ENCODE measurements at regions not wholly inside any gene's neighbourhood (a gene's known extent, or its start where the extent isn't known, plus 50 kb on each side); places are given as distances from the start of the nearest gene placed in this dataset.

- Histone ChIP-seq H3K23ac (ENCODE audit: insufficient read length, low read depth, low read length) (no peak overlapping the region), H3K79me1 (ENCODE audit: insufficient read depth, low read depth, low read length, poor library complexity, severe bottlenecking) (no peaks in the 10 kb centered on the region), H3K9me3 (ENCODE audit: control insufficient read depth, low read depth, low read length) (no peaks in the 10 kb centered on the region), H3K4me1 (ENCODE audit: insufficient read depth, low read length) (no peaks in the 10 kb centered on the region), H2BK20ac (ENCODE audit: low read depth, low read length, poor library complexity, severe bottlenecking) (no peak overlapping the region), H3K79me2 (ENCODE audit: insufficient read depth, low read length) (no peaks in the 10 kb centered on the region), H2BK120ac (ENCODE audit: low read depth, low read length, poor library complexity, severe bottlenecking) (no peak overlapping the region), H3T11ph (ENCODE audit: low read length) (no peak overlapping the region), H3K4ac (ENCODE audit: low read depth, low read length) (no peak overlapping the region), H3K27me3 (ENCODE audit: insufficient read depth, low read length) (no peaks in the 10 kb centered on the region), H2AFZ (ENCODE audit: low read length) (no peak overlapping the region), H3K27ac (ENCODE audit: insufficient read length, low read depth, low read length) (no peak overlapping the region), H3K4me2 (ENCODE audit: insufficient read depth, insufficient read length, low read length) (no peak overlapping the region), H2BK5ac (ENCODE audit: insufficient read length, low read length) (no peak overlapping the region), H4K20me1 (ENCODE audit: control insufficient read depth, insufficient read depth, insufficient read length) (no peaks in the 10 kb centered on the region), H4K8ac (replicated peaks; ENCODE audit: insufficient read length, low read depth, low read length) (no peak overlapping the region), H2AK5ac (ENCODE audit: insufficient read length, low read length) (no peak overlapping the region), H3K18ac (ENCODE audit: insufficient read length, low read depth, low read length) (no peak overlapping the region), H4K5ac (ENCODE audit: insufficient read length, low read depth, low read length) (no peak overlapping the region), H3K9ac (ENCODE audit: extremely low read depth, insufficient read length, low read length) (no peak overlapping the region), H2BK12ac (ENCODE audit: insufficient read length, low read depth, low read length) (no peak overlapping the region), H3K23me2 (ENCODE audit: insufficient read length, low read depth, low read length, poor library complexity, severe bottlenecking) (no peaks in the 10 kb centered on the region), H3K56ac (ENCODE audit: insufficient read length, low read depth, low read length) (no peak overlapping the region), H2BK15ac (ENCODE audit: low read depth, low read length) (no peak overlapping the region), H3K14ac (ENCODE audit: insufficient read depth, low read length) (no peak overlapping the region; the same call in 1 of the 2 replicates), H4K91ac (ENCODE audit: insufficient read length, low read depth, low read length) (no peak overlapping the region)
- DNase-seq = no peak
- Mint-ChIP-seq H3K36me3 (ENCODE audit: insufficient read depth in 1 of 3, low read depth in 3 of 3) (no peaks in the 10 kb centered on the region; a peak in 1 of 7 replicates), H3K27ac (no peak overlapping the region), H3K4me1 (no peaks in the 10 kb centered on the region), H3K9me3 (no peaks in the 10 kb centered on the region), H3K4me3 (no peak overlapping the region), H3K27me3 (ENCODE audit: low read depth) (no peaks in the 10 kb centered on the region)
- no peak for TF ChIP-seq CTCF (conservative IDR thresholded peaks at IDR 0.05)
- no CpG with 5 or more reads among the region's 6 CpGs for WGBS (ENCODE audit: extremely low coverage, insufficient read length, low lambda C conversion rate)
These were observed 2554.8 kb downstream of the PCDH9 start for GRCh38 chr13:64675255-64675892.
